ENCODE measurements at regions not wholly inside any gene's neighbourhood (a gene's known extent, or its start where the extent isn't known, plus 50 kb on each side); places are given as distances from the start of the nearest gene placed in this dataset.

DNA sequence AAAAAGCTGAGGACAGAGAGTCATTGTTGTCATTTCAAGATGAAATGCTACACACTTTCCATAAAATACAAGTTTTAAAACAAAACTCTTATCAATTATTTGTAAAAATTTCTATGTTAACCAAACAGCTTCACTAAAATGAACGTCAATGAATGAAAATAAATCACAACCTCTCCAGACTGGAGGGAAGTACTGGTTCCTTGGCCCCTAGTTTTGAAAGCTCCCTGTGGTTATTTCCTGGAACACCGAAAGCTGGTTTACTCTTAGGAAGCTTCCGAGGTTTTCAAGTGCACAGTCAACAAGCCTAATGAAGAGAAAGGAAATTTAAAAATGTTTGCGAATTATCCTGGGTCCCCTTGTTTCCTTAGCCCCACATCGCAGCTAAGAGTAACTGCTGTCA is 191.1 kb upstream of the TTC29 start:
- Histone ChIP-seq H3K27ac (peak overlapping the region in 7 of 8 donors; percentile 35 to 69 (median 59)), H3K27me3 (replicated peaks in 1 of 7) (no peaks in the 10 kb centered on the region), H3K9me3 (no peaks in the 10 kb centered on the region), H3K4me3 (no peak overlapping the region), H3K4me1 (peaks cover 0 to 3% (median 0%) of the 10 kb centered on the region in 6 donors), H3K36me3 (no peaks in the 10 kb centered on the region)
- TF ChIP-seq POLR2A (IDR thresholded peaks at IDR 0.05) = no peak
- TF ChIP-seq, protein P1, sequence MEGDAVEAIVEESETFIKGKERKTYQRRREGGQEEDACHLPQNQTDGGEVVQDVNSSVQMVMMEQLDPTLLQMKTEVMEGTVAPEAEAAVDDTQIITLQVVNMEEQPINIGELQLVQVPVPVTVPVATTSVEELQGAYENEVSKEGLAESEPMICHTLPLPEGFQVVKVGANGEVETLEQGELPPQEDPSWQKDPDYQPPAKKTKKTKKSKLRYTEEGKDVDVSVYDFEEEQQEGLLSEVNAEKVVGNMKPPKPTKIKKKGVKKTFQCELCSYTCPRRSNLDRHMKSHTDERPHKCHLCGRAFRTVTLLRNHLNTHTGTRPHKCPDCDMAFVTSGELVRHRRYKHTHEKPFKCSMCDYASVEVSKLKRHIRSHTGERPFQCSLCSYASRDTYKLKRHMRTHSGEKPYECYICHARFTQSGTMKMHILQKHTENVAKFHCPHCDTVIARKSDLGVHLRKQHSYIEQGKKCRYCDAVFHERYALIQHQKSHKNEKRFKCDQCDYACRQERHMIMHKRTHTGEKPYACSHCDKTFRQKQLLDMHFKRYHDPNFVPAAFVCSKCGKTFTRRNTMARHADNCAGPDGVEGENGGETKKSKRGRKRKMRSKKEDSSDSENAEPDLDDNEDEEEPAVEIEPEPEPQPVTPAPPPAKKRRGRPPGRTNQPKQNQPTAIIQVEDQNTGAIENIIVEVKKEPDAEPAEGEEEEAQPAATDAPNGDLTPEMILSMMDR (IDR thresholded peaks at IDR 0.05 in 8 of 11, conservative IDR thresholded peaks at IDR 0.05 in 3 of 11) = no peak
- no peak for TF ChIP-seq POLR2AphosphoS5 (IDR thresholded peaks at IDR 0.05)
- no peak for DNase-seq
- intact Hi-C loops (cut with DNase I; ENCODE audit: low total_unique reads) = no loop called here
- WGBS, 5 donors = 47 to 58% (median 50%) methylated on average over 5 of the region's 5 CpGs

DNA sequence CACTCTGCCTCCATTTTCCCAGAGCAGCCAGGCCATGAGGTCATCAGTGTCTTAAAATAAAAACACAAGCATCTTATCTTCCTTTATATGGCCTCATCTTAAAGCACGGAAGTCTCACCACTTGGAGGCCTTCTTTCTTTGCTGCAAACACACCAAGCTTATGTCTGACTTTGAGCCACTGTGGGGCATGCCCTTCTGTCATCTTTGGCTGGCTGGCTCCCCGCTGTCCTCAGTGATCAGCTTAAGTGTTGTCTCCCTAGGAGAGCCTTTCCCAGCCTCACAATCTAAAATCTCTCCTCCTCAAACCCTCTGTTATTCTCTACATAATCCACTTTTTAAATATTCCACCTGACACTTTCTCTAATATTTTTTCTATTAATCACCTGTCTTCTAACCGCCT is 191.6 kb upstream of the TTC29 start:
- WGBS, 5 donors = 68 to 87% (median 75%) methylated on average over 3 of the region's 3 CpGs
- Histone ChIP-seq H3K4me1 (peaks cover 0 to 3% (median 0%) of the 10 kb centered on the region in 6 donors), H3K4me3 (no peak overlapping the region), H3K36me3 (no peaks in the 10 kb centered on the region), H3K9me3 (no peaks in the 10 kb centered on the region), H3K27me3 (replicated peaks in 1 of 7) (no peaks in the 10 kb centered on the region), H3K27ac (peak overlapping the region in 7 of 8 donors; percentile 35 to 69 (median 59))
- intact Hi-C loops (cut with DNase I; ENCODE audit: low total_unique reads) = no loop called here
- DNase-seq = no peak
- TF ChIP-seq POLR2A (IDR thresholded peaks at IDR 0.05) (no peak), POLR2AphosphoS5 (IDR thresholded peaks at IDR 0.05) (no peak)
- TF ChIP-seq, protein P1 (IDR thresholded peaks at IDR 0.05 in 8 of 11, conservative IDR thresholded peaks at IDR 0.05 in 3 of 11) = no peak

DNA sequence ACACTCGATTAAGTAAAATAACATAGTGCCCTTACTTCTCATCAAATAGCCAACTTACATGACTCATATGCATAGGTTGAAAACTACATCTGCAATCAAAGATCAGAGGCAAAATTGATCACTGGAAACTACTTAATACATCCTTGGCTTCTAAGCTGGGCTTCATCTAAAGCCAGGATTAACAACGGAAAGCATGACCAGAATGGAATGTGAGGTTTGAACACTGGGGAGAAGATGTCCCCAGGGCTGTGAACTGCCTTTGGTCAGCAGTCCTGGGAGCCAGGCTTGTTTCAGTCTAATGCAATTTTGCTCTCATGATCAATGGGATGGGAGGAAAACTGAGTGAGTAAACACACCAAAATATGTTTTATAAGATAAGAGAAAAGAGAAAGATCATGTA is 192.5 kb upstream of the TTC29 start:
- Histone ChIP-seq H3K4me1 (peaks cover 0 to 3% (median 0%) of the 10 kb centered on the region in 6 donors), H3K9me3 (no peaks in the 10 kb centered on the region), H3K27ac (peak overlapping the region in 4 of 8 donors; percentile 45 to 69 (median 62)), H3K27me3 (replicated peaks in 1 of 7) (no peaks in the 10 kb centered on the region), H3K36me3 (no peaks in the 10 kb centered on the region), H3K4me3 (no peak overlapping the region)
- intact Hi-C loops (cut with DNase I; ENCODE audit: low total_unique reads) = no loop called here
- no peak for TF ChIP-seq POLR2A (IDR thresholded peaks at IDR 0.05)
- TF ChIP-seq, protein P1 (IDR thresholded peaks at IDR 0.05 in 8 of 11, conservative IDR thresholded peaks at IDR 0.05 in 3 of 11) = no peak
- TF ChIP-seq POLR2AphosphoS5 (IDR thresholded peaks at IDR 0.05) = no peak
- DNase-seq = no peak
- WGBS, 5 donors = 69 to 82% (median 76%) methylated on average over 2 of the region's 2 CpGs

DNA sequence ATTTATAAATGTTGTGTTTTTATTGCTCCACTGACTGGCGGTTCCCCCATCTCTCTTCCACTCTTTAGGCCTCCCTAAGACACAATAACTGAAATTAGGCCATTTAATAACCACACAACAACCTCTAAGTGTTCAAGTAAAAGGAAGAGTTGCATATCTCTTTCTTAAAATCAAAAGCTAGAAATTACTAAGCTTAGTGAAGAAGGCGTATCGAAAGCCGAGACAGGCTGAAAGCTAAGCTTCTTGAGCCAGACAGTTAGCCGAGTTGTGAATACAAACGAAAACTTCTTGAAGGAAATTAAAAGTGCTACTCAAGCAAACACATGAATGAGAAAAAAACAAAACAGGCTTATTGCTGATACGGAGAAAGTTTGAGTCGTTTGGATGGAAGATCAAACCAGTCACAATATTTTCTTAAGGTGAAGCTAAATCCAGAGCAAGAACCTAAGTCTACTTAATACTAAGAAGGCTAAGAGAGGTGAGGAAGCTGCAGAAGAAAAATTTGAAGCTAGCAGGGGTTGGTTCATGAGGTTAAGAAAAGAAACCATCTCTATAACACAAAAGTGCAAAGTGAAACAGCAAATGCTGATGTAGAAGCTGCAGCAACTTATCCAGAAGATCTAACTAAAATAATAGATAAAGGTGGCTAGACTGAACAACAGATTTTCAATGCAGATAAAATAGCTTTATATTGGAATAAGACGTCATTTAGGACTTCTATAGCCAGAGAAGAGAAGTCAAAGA is 194.0 kb upstream of the TTC29 start:
- 69 to 91% (median 84%) methylated on average over 9 of the region's 9 CpGs for WGBS, 5 donors
- no peak for DNase-seq
- Histone ChIP-seq H3K4me1 (peaks cover 0 to 3% (median 0%) of the 10 kb centered on the region in 6 donors), H3K36me3 (no peaks in the 10 kb centered on the region), H3K4me3 (no peak overlapping the region), H3K27me3 (replicated peaks in 1 of 7) (no peaks in the 10 kb centered on the region), H3K27ac (no peak overlapping the region), H3K9me3 (no peaks in the 10 kb centered on the region)
- TF ChIP-seq, protein P1 (IDR thresholded peaks at IDR 0.05 in 8 of 11, conservative IDR thresholded peaks at IDR 0.05 in 3 of 11) = no peak
- TF ChIP-seq POLR2A (IDR thresholded peaks at IDR 0.05) (no peak), POLR2AphosphoS5 (IDR thresholded peaks at IDR 0.05) (no peak)
- intact Hi-C loops (cut with DNase I; ENCODE audit: low total_unique reads) = no loop called here
